Suprapubic skin (tissue), 4 donors: ENCODE measurements at regions not wholly inside any gene's neighbourhood (a gene's known extent, or its start where the extent isn't known, plus 50 kb on each side); places are given as distances from the start of the nearest gene placed in this dataset.

Source experiments
- CTCF ChIP-seq, 2 donors: fragments of 200-600 bp in 1 of 2; fragments of 450-650 bp in 1 of 2; sonication (generic) in 1 of 2; IDR thresholded peaks; one replicate each; pipeline ENCODE4 v1.5.1; 2016 to 2019; ENCODE audit warnings: antibody characterized with exemption in 2 of 2, mild to moderate bottlenecking in 1 of 2, moderate library complexity in 1 of 2
- EP300 ChIP-seq: sonication (generic); formaldehyde crosslinking; IDR thresholded peaks from one replicate; pipeline ENCODE4 v1.6.1; 2017; ENCODE audit warnings: antibody characterized with exemption
- POLR2A ChIP-seq, 2 donors: fragments of 450-650 bp; IDR thresholded peaks; one replicate each; pipeline ENCODE4 v1.6.1; 2017; ENCODE audit warnings: antibody characterized with exemption in 2 of 2, mild to moderate bottlenecking in 2 of 2, moderate library complexity in 2 of 2
- POLR2AphosphoS5 ChIP-seq, 3 donors: sonication (generic); formaldehyde crosslinking; IDR thresholded peaks; one replicate each; pipeline ENCODE4 v1.6.1; 2017; ENCODE audit warnings: antibody characterized with exemption in 3 of 3

GRCh38 chr15:58261368-58261767 is 123.2 kb downstream of the AQP9 start:
- TF ChIP-seq POLR2AphosphoS5 (IDR thresholded peaks at IDR 0.05) = no peak
- TF ChIP-seq CTCF (IDR thresholded peaks at IDR 0.05) = no peak
- TF ChIP-seq EP300 = no peak
- no peak for TF ChIP-seq POLR2A (IDR thresholded peaks at IDR 0.05)
